SK-N-SH treated with all-trans-retinoic acid at 6 μM for 48 hours (cell line): ENCODE measurements at regions not wholly inside any gene's neighbourhood (a gene's known extent, or its start where the extent isn't known, plus 50 kb on each side); places are given as distances from the start of the nearest gene placed in this dataset.

Experiments
- ATAC-seq: fragments of 200-7000 bp; cut with Tn5 transposase; 3 replicates; pipeline ENCODE4 v1.9.1; 2020; ENCODE audit warnings: mild to moderate bottlenecking, moderate library complexity
- ARNTL ChIP-seq: fragments of 450-650 bp; formaldehyde crosslinking; IDR thresholded peaks from 2 replicates; pipeline ENCODE4 v1.5.0; 2020; ENCODE audit warnings: low read depth, mild to moderate bottlenecking, moderate library complexity, borderline replicate concordance
- BACH2 ChIP-seq: fragments of 250-450 bp; sonication (Bioruptor Pico); IDR thresholded peaks from 2 replicates; pipeline ENCODE4 v1.9.0; 2021; ENCODE audit warnings: mild to moderate bottlenecking, borderline replicate concordance
- CREB5 ChIP-seq: fragments of 250-450 bp; sonication (Bioruptor Pico); IDR thresholded peaks from 2 replicates; pipeline ENCODE4 v1.5.1; 2020; ENCODE audit warnings: low read depth, mild to moderate bottlenecking, moderate library complexity
- CSDC2 ChIP-seq: fragments of 250-450 bp; sonication (Bioruptor Pico); IDR thresholded peaks from 2 replicates; pipeline ENCODE4 v1.5.0; 2020; ENCODE audit warnings: mild to moderate bottlenecking, moderate library complexity
- GLIS3 ChIP-seq: fragments of 250-450 bp; sonication (Bioruptor Pico); IDR thresholded peaks from 2 replicates; pipeline ENCODE4 v1.5.0; 2020; ENCODE audit warnings: mild to moderate bottlenecking, moderate library complexity
- ISL1 ChIP-seq: fragments of 250-450 bp; sonication (Bioruptor Pico); IDR thresholded peaks from 2 replicates; pipeline ENCODE4 v2.1.2; 2022; ENCODE audit warnings: mild to moderate bottlenecking, moderate library complexity
- POU6F1 ChIP-seq: fragments of 250-450 bp; sonication (Bioruptor Pico); IDR thresholded peaks from 2 replicates; pipeline ENCODE4 v1.8.0; 2021; ENCODE audit warnings: low read depth, mild to moderate bottlenecking, moderate library complexity, borderline replicate concordance
- PPARA ChIP-seq: fragments of 250-450 bp; sonication (Bioruptor Pico); IDR thresholded peaks from 2 replicates; pipeline ENCODE4 v1.5.0; 2020; ENCODE audit warnings: mild to moderate bottlenecking, borderline replicate concordance
- SNAI2 ChIP-seq: fragments of 250-450 bp; sonication (Bioruptor Pico); IDR thresholded peaks from 2 replicates; pipeline ENCODE4 v1.5.0; 2020; ENCODE audit warnings: mild to moderate bottlenecking, moderate library complexity
- TCF4 ChIP-seq: fragments of 250-450 bp; sonication (Bioruptor Pico); IDR thresholded peaks from 2 replicates; pipeline ENCODE4 v1.8.0; 2021; ENCODE audit warnings: mild to moderate bottlenecking, moderate library complexity, borderline replicate concordance
- TOX ChIP-seq: fragments of 250-450 bp; sonication (Bioruptor Pico); IDR thresholded peaks from 2 replicates; pipeline ENCODE4 v1.8.0; 2021; ENCODE audit warnings: mild to moderate bottlenecking, moderate library complexity, borderline replicate concordance
- ZFP3 ChIP-seq: fragments of 250-450 bp; sonication (Bioruptor Pico); IDR thresholded peaks from 2 replicates; pipeline ENCODE4 v1.5.0; 2020; ENCODE audit warnings: mild to moderate bottlenecking, moderate library complexity
- ZNF8 ChIP-seq: fragments of 450-650 bp; formaldehyde crosslinking; IDR thresholded peaks from 2 replicates; pipeline ENCODE4 v1.5.0; 2020; ENCODE audit warnings: mild to moderate bottlenecking, moderate library complexity
- TF ChIP-seq, protein P1 (sequence below): fragments of 250-450 bp; sonication (Bioruptor Pico); IDR thresholded peaks from 2 replicates; pipeline ENCODE4 v1.5.0; 2020; ENCODE audit warnings: mild to moderate bottlenecking, moderate library complexity
- TF ChIP-seq, protein P2 (sequence below): fragments of 250-450 bp; sonication (Bioruptor Pico); IDR thresholded peaks from 2 replicates; pipeline ENCODE4 v1.5.1; 2021; ENCODE audit warnings: mild to moderate bottlenecking, moderate library complexity
- TF ChIP-seq, protein P3 (sequence below): fragments of 250-450 bp; sonication (Bioruptor Pico); IDR thresholded peaks from 2 replicates; pipeline ENCODE4 v1.8.0; 2020; ENCODE audit warnings: mild to moderate bottlenecking, moderate library complexity, borderline replicate concordance

GRCh38 chr15:70488941-70489848 is 274.2 kb downstream of the UACA start:
- TF ChIP-seq, protein P1, sequence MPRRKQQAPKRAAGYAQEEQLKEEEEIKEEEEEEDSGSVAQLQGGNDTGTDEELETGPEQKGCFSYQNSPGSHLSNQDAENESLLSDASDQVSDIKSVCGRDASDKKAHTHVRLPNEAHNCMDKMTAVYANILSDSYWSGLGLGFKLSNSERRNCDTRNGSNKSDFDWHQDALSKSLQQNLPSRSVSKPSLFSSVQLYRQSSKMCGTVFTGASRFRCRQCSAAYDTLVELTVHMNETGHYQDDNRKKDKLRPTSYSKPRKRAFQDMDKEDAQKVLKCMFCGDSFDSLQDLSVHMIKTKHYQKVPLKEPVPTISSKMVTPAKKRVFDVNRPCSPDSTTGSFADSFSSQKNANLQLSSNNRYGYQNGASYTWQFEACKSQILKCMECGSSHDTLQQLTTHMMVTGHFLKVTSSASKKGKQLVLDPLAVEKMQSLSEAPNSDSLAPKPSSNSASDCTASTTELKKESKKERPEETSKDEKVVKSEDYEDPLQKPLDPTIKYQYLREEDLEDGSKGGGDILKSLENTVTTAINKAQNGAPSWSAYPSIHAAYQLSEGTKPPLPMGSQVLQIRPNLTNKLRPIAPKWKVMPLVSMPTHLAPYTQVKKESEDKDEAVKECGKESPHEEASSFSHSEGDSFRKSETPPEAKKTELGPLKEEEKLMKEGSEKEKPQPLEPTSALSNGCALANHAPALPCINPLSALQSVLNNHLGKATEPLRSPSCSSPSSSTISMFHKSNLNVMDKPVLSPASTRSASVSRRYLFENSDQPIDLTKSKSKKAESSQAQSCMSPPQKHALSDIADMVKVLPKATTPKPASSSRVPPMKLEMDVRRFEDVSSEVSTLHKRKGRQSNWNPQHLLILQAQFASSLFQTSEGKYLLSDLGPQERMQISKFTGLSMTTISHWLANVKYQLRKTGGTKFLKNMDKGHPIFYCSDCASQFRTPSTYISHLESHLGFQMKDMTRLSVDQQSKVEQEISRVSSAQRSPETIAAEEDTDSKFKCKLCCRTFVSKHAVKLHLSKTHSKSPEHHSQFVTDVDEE (CRISPR knock-in tag), result no peak
- no peak for TF ChIP-seq ZNF8 (CRISPR knock-in tag)
- no peak for TF ChIP-seq POU6F1 (CRISPR knock-in tag)
- no peak for TF ChIP-seq ZFP3
- no peak for TF ChIP-seq TCF4 (CRISPR knock-in tag)
- TF ChIP-seq, protein P2, sequence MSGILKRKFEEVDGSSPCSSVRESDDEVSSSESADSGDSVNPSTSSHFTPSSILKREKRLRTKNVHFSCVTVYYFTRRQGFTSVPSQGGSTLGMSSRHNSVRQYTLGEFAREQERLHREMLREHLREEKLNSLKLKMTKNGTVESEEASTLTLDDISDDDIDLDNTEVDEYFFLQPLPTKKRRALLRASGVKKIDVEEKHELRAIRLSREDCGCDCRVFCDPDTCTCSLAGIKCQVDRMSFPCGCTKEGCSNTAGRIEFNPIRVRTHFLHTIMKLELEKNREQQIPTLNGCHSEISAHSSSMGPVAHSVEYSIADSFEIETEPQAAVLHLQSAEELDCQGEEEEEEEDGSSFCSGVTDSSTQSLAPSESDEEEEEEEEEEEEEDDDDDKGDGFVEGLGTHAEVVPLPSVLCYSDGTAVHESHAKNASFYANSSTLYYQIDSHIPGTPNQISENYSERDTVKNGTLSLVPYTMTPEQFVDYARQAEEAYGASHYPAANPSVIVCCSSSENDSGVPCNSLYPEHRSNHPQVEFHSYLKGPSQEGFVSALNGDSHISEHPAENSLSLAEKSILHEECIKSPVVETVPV (CRISPR knock-in tag), result no peak
- no peak for TF ChIP-seq SNAI2 (CRISPR knock-in tag)
- no peak for TF ChIP-seq TOX (CRISPR knock-in tag)
- no peak for TF ChIP-seq GLIS3 (CRISPR knock-in tag)
- TF ChIP-seq CREB5 (CRISPR knock-in tag), result no peak
- ATAC-seq, result no peak

DNA sequence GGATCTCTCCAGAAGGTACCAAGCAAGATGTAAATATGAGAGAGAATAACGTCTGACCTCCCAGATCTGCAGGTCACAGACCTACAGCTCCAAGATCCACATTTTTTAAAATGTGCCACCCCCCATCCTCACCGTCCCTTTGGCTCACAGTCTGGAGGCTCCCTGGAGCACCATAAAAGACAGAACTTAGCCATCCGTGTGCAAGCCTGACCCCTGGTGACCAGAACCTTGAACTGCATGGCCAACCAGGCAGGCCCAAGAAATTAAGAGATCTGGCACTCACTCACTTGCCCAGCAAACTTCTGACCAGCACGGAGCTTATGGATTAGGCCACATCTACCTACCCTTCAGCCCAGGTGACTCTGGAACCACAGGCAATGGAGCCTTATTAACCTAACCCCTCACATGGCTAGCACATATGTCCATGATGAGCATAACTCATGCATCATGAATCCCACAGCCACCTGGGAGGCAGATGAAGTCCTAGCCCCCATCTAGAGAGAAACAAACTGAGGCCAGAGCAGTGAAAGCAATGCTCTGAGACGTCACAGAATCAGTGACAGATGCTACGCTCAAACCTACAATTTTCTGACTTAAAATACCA is 275.3 kb downstream of the UACA start:
- peak; percentile 59 for ATAC-seq
- TF ChIP-seq SNAI2 (CRISPR knock-in tag), result no peak
- TF ChIP-seq, protein P1 (CRISPR knock-in tag), result no peak
- TF ChIP-seq, protein P2 (CRISPR knock-in tag), result no peak

GRCh38 chr15:70487387-70487740 is 276.0 kb downstream of the UACA start:
- ATAC-seq, result no peak
- TF ChIP-seq PPARA (no peak), ISL1 (CRISPR knock-in tag) (no peak), CSDC2 (CRISPR knock-in tag) (no peak), ARNTL (CRISPR knock-in tag) (no peak), GLIS3 (CRISPR knock-in tag) (no peak), BACH2 (no peak), SNAI2 (CRISPR knock-in tag) (no peak)
- TF ChIP-seq, protein P3, sequence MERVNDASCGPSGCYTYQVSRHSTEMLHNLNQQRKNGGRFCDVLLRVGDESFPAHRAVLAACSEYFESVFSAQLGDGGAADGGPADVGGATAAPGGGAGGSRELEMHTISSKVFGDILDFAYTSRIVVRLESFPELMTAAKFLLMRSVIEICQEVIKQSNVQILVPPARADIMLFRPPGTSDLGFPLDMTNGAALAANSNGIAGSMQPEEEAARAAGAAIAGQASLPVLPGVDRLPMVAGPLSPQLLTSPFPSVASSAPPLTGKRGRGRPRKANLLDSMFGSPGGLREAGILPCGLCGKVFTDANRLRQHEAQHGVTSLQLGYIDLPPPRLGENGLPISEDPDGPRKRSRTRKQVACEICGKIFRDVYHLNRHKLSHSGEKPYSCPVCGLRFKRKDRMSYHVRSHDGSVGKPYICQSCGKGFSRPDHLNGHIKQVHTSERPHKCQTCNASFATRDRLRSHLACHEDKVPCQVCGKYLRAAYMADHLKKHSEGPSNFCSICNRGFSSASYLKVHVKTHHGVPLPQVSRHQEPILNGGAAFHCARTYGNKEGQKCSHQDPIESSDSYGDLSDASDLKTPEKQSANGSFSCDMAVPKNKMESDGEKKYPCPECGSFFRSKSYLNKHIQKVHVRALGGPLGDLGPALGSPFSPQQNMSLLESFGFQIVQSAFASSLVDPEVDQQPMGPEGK, result no peak
